NCI-H146 (cell line): ENCODE measurements at regions not wholly inside any gene's neighbourhood (a gene's known extent, or its start where the extent isn't known, plus 50 kb on each side); places are given as distances from the start of the nearest gene placed in this dataset.
"Not testable (repeated sequence)": the region's sequence is repeated elsewhere in the genome, so short reads cannot be mapped to it uniquely, and the experiment has no call there.

Experiments
- DNase-seq: peaks from one replicate; lab custom pipeline; 2025; lab: John Stamatoyannopoulos, UW

GRCh38 chr1:113185463-113186104 lies 112.6 kb downstream of the LRIG2 start:
- DNase-seq: no peak

- no peak for DNase-seq
Measured at GRCh38 chr1:113190078-113190477, 117.1 kb downstream of the LRIG2 start.

DNA sequence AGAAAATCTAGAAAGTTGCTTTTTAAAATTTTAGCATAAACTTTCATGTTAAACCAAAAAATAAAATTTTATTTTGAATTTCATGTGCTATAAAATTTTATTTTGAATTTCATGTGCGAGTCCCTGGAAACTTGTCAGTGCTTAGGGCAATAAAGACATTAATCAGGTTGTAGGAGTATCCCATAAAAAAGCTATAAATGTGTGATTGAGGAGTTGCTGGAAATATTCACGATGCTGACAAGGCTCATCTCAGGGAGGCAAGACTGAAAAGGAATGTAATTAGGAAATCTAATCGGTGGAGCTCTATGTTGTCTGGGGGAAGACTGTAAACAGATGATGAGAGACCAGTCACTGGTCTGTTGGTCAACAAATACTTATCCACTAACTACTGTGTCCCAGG lies 117.9 kb downstream of the LRIG2 start:
- no peak for DNase-seq

DNA sequence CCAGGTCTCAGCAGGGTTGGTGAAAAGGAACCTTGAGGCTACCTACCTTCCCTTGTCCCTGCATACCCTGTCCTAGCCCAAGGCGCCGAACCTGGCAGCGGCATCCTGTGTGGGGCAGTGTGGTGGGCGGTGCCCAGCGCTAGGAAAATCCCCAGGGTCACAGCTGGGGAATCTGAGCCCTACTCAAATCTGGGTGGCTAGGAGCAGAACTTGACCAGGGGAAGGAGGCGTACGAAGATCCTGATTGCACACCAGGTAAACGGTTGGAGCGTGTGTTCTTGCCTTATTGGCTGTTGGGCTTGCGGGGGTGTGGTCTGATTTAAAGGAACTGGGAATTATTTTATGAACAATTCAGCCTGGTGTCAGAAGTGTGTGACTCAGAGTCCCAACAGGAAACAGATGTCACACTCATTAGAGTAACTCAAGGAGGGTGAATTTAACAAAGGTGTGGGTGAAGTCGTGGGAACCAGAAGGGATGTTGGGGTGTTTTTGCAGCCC lies 118.6 kb downstream of the LRIG2 start:
- no peak for DNase-seq

DNA sequence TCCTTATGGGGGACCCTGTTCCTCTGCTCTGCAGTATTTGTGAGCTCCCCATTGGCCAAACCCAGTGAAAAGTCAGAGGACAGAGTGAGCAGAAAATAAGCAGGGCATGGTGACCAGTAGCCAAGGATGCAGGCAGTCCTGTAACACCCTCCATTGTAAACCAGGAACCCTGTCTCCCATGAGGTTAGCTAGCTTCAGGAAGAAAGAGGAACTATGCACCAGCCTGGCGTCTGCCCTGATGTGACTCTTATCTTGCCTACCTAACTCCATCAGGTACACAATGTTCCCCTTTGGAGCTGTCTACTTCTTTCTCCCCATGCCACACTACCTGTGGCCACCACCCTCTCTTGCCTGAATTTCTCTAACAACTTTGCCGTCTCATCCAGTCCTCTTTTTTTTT lies 119.2 kb downstream of the LRIG2 start:
- DNase-seq: no peak

- no peak for DNase-seq
Measured at GRCh38 chr1:113192980-113193379, 120.0 kb downstream of the LRIG2 start.

GRCh38 chr1:113194846-113195830 lies 122.1 kb downstream of the LRIG2 start:
- no peak for DNase-seq

DNA sequence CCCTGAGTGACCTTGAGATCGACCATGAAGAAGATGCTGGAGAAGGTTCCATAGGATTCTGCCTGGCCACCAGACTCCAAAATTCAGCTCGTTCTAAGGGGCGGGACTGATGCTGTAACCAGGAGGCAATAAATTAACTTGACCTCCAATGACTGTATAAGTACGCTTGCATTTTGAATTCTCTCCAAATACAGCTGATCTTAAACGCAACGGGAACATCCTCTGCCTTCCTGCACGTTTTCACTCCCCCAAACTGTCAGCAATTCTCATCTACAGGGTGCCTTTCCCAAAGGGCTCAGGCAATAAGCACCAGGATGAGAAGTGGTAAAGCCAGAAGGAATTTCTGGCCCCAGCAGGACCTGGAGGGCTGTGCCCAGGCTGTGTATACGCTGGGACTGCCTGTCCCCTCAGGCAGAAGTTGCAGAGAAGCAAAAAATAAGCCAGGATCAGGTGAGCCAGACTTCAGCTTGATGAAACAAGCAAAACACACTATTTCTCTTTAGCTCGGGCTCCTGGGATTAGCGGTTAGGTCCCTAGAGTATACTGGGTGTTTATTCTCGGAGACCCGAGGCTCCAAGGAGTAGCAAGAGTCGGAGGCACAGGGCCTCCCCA lies 124.8 kb downstream of the LRIG2 start:
- DNase-seq: no peak

DNA sequence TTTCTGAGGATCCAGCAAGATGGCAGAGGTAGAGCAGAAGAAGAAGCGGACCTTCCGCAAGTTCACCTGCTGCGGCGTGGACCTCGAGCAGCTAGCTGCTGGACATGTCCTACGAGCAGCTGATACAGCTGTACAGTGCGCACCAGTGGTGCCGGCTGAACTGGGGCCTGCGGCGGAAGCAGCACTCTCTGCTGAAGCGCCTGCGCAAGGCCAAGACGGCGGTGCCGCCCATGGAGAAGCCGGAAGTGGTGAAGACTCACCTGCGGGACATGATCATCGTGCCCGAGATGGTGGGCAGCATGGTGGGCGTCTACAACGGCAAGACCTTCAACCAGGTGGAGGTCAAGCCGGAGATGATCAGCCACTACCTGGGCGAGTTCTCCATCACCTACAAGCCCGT lies 125.8 kb downstream of the LRIG2 start:
- DNase-seq: no peak

- DNase-seq: no peak
Measured at GRCh38 chr1:113199760-113200455, 126.9 kb downstream of the LRIG2 start.

DNA sequence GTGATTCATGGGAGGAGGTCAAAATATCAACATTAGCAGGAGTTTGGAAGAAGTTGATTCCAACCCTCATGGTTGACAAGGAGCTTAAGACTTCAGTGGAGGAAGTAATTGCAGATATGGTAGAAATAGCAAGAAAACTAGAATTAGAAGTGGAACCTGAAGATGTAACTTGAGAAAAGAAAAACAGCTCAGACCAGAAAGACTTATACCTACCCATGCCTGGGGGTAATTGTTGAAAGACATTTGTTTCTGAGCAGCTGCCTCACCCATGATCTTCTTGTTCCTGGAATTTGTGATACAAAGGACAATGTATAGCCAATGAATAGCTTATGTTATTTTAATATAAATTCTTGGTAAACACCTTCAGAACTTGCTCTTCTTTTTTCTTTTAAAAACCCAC lies 128.6 kb downstream of the LRIG2 start:
- DNase-seq: no peak

DNA sequence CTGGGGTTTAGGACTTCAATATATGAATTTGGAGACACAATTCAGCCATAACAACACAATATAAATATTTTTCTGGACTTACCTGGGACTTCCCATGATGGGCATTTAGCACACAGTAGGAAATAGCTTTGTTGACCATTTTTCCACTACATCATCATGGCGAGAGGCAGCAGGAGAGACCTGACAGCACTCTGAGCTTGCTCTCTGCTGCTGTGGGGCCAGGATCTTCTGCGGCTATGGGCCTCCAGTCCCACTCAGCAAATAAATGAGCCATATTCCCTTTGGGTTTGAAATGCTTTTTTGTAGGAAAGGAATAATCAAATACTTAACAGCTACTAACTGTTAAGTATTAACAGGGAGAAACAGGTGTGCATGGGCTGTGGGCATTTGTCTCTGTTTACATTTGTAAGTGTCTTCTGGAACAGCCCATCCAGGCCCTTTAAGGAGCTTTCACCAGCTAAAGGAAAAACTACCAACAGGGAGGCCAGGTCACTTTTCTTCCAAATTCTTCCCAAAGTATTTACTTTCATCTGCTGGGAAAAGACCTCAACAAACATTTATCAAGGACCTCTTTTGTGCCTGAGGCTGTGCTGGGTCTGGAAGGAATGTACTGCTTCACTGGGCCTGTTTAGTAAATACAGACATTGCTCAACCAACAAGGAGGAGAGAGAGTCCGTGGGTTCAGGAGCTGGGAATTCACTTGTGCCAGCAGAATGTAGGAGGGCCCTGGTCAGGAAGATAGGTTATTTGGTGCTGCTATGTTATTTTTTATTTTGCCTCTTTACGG lies 133.2 kb downstream of the LRIG2 start:
- DNase-seq: no peak

DNA sequence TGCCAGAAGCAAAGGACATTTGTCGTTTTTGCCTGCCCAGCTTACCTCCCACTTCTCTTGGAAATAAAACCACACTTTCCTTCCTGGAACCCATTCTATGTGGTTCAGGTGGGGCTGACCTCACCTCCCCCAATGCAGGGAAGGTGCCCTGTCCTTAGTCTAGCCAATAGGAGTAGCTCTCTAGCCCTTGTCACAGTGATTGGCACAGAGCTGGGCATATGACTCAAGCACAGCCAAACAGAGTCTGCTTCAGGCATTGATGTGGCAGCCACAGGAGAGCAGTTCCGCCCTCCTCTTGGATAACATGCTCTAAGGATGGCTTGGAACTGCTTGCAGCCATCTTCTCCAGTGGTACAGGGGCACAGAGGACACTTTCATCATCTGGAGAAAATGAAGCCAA lies 134.0 kb downstream of the LRIG2 start:
- DNase-seq: no peak

GRCh38 chr1:113207457-113207856 lies 134.5 kb downstream of the LRIG2 start:
- DNase-seq: no peak

DNA sequence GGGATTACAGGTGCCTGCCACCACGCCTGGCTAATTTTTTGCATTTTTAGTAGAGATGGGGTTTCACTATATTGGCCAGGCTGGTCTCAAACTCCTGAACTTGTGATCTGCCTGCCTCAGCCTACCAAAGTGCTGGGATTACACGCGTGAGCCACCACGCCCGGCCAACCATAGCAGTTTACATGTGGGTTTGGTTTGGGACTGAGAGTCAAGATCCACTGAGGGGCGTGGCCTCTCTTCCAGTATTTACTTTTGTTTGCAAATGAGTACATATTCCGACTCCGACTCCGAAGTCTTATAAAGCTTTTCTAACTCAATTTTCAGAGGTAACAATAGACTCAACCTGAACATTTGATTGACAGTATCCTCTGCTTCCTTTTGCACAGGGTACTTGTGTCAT lies 135.4 kb downstream of the LRIG2 start:
- DNase-seq: not testable (repeated sequence)

DNA sequence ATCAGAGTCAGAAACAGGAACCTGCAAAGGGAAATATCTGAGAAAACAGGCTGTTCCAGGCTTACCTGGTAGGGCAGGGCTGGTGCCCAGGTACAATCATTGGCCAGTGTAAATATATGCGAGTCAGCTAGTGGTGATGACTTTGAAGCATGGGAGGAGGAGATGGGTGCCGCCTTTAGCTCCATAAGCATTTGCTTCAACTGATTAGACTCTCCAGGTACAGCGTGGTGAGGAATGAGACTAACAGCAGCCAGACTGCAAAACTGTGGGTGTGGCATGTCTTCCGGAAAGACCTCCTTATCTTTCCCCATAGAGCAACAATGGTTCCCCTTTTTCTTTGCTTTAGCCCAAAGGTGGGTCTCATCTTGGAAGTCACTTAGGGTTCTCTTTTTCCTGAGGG lies 137.2 kb downstream of the LRIG2 start:
- DNase-seq: no peak

DNA sequence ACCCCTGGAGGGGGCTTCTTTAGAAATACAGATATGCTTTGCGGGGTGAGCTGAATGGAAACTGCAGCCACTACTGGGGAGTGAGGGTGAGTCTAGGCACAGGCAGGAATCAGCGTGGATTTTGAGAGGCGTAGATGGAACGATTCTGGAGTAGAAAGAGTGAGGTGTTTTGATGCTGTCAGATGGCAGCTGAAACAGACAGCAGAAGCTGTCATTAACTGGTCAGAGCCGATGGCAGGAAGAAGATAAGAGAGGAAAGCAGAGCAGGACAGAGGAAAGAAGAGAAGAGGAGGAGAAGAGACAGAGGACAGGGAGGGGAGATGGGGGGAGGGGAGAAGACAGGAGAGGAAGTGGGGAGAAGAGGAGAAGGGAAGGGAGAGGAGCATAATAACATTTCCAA lies 138.5 kb downstream of the LRIG2 start:
- no peak for DNase-seq

DNA sequence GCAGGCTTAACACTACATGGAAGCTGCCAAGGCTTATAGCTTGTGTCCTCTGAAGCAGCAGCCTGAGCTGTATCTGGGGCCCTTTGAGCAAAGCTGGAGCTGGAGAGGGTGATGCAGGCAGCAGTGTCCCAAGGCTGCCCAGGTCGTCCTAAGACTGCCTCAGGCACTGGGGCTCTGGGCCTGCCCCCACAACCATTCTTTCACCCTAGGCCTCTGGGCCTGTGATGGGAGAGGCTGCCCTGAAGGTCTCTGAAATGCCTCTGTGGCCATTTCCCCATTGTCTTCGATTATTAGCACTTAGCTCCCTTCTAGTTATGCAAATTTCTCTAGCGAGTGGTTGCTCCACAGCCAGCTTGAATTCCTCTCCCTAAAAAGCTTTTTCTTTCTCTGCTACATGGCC lies 142.0 kb downstream of the LRIG2 start:
- no peak for DNase-seq

- DNase-seq: no peak
Measured at GRCh38 chr1:113216664-113217063, 143.7 kb downstream of the LRIG2 start.

- DNase-seq: no peak
Measured at GRCh38 chr1:113217447-113218208, 144.6 kb downstream of the LRIG2 start.

DNA sequence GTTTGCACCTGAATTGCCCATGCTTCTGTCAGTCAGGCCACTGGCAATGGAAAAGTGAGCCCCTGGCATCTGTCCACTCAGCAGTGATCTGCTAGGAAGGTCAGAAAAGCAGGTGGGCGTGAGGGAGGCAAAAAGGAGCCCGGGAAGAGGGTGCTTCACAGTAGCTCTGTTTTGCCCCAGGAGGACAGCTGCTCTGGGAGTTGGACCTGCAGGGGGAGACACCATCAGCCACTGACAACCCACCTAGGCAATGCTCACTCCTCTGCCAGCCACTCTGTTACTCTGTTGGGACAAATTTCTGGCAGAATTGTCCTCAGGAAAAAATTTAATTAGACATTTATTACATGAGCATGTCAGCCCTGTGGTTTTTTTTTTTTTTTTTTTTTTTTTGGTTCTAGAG lies 146.4 kb downstream of the LRIG2 start:
- DNase-seq: no peak
